Activated B cell treated with CpG ODN at 0.5 μM for 24 hours (primary cell): ENCODE measurements at regions not wholly inside any gene's neighbourhood (a gene's known extent, or its start where the extent isn't known, plus 50 kb on each side); places are given as distances from the start of the nearest gene placed in this dataset.

ENCODE experiments used
- ATAC-seq: fragments of 200-7000 bp; cut with Tn5 transposase; one replicate; pipeline ENCODE4 v1.10.0; 2021; ENCODE audit warnings: low read depth, mild to moderate bottlenecking, moderate library complexity
- CTCF ChIA-PET: fragments of 350-600 bp; sonication (Branson Sonifier 250); formaldehyde crosslinking; loops from one replicate; lab custom pipeline; 2021; ENCODE audit warnings: antibody characterized with exemption; lab: Charles Lee
- POLR2A ChIA-PET: fragments of 350-600 bp; sonication (Branson Sonifier 250); formaldehyde crosslinking; loops from one replicate; lab custom pipeline; 2021; ENCODE audit warnings: antibody characterized with exemption; lab: Charles Lee
- DNase-seq: peaks from one replicate; pipeline ENCODE4 v3.0.0; 2022
- H3K27ac Mint-ChIP-seq: one replicate; pipeline ENCODE4 v1.8.0; 2020; ENCODE audit warnings: mixed read lengths
- H3K27me3 Mint-ChIP-seq: one replicate; pipeline ENCODE4 v1.8.0; 2021; ENCODE audit warnings: mixed read lengths
- H3K36me3 Mint-ChIP-seq: one replicate; pipeline ENCODE4 v1.8.0; 2021; ENCODE audit warnings: low read depth, mixed read lengths
- H3K4me1 Mint-ChIP-seq: one replicate; pipeline ENCODE4 v1.8.0; 2021; ENCODE audit warnings: mixed read lengths
- H3K4me3 Mint-ChIP-seq: one replicate; pipeline ENCODE4 v1.8.0; 2020; ENCODE audit warnings: mild to moderate bottlenecking, mixed read lengths
- H3K9me3 Mint-ChIP-seq: one replicate; pipeline ENCODE4 v1.8.0; 2020; ENCODE audit warnings: mixed read lengths
- CTCF ChIP-seq: fragments of 200-600 bp; IDR thresholded peaks from one replicate; pipeline ENCODE4 v1.8.0; 2022; ENCODE audit warnings: antibody characterized with exemption, mild to moderate bottlenecking
- intact Hi-C: fragments of 100-400 bp; cut with micrococcal nuclease; formaldehyde crosslinking; loops from one replicate; pipeline ENCODE4 v1.15.1; 2024

DNA sequence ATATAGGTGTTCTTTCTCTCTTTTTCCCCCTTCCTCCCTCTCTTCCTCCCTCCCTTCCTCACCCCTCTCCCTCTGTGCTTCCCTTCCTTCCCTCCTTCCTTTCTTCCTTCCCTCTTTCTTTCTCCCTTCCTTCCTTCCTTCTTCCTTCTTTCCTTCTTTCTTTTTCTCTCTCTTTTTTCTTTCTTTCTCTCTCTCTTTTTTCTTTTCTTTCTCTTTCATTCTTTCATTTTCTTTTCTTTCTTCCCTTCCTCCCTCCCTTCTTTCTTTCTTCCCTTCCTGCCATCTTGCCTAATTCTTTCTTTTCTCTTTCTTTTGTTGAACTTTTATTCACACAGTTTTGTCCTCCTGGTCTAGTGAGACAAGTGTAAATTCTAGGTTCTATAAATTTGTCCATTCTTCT lies 1595.6 kb downstream of the SI start:
- Mint-ChIP-seq H3K4me3 (no peak overlapping the region), H3K9me3 (peaks cover 3% of the 10 kb centered on the region), H3K36me3 (no peaks in the 10 kb centered on the region), H3K27me3 (no peaks in the 10 kb centered on the region), H3K4me1 (no peaks in the 10 kb centered on the region), H3K27ac (no peak overlapping the region)
- no peak for TF ChIP-seq CTCF
- ATAC-seq, result no peak
- intact Hi-C loops, result no loop called here
- POLR2A ChIA-PET, result no interaction called here
- CTCF ChIA-PET, result no interaction called here
- no peak for DNase-seq

GRCh38 chr3:163481738-163482137 lies 1596.6 kb downstream of the SI start:
- TF ChIP-seq CTCF, result no peak
- no peak for DNase-seq
- H3K27ac Mint-ChIP-seq, result no peak overlapping the region
- H3K9me3 Mint-ChIP-seq, result peaks cover 3% of the 10 kb centered on the region
- ChIA-PET POLR2A (no interaction called here), CTCF (no interaction called here)
- ATAC-seq, result no peak
- no peak overlapping the region for H3K4me3 Mint-ChIP-seq
- no peaks in the 10 kb centered on the region for H3K4me1 Mint-ChIP-seq
- no peaks in the 10 kb centered on the region for H3K27me3 Mint-ChIP-seq
- intact Hi-C loops, result no loop called here
- H3K36me3 Mint-ChIP-seq, result no peaks in the 10 kb centered on the region

- no peak overlapping the region for H3K27ac Mint-ChIP-seq
- peaks cover 3% of the 10 kb centered on the region for H3K9me3 Mint-ChIP-seq
- TF ChIP-seq CTCF, result no peak
- H3K4me1 Mint-ChIP-seq, result no peaks in the 10 kb centered on the region
- CTCF ChIA-PET, result no interaction called here
- no peak overlapping the region for H3K4me3 Mint-ChIP-seq
- no peaks in the 10 kb centered on the region for H3K27me3 Mint-ChIP-seq
- POLR2A ChIA-PET, result no interaction called here
- intact Hi-C loops, result no loop called here
- DNase-seq (no peak), ATAC-seq (no peak)
- H3K36me3 Mint-ChIP-seq, result no peaks in the 10 kb centered on the region
Observed at GRCh38 chr3:163476179-163476578, 1602.1 kb downstream of the SI start.

DNA sequence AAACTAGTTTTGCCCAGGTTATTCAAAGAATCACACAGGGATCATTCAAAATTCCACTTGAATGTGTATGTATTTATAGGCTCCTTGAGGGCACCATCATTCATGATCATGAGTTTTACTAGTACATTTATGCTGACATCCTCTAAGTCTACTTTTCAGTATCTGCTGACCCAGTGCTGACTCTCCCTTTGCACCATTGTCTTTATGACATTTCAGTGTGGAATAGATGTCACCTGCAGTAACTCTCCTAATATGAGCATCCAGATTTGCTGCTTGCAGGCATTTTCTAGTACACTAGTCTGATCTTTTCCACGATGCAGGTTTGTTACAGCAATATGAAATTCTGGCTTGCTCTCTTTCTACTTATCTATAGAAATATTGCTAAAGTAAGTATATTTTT lies 1603.5 kb downstream of the SI start:
- no peak for DNase-seq
- Mint-ChIP-seq H3K27me3 (no peaks in the 10 kb centered on the region), H3K4me1 (no peaks in the 10 kb centered on the region), H3K9me3 (peaks cover 3% of the 10 kb centered on the region), H3K4me3 (no peak overlapping the region), H3K36me3 (no peaks in the 10 kb centered on the region), H3K27ac (no peak overlapping the region)
- TF ChIP-seq CTCF, result no peak
- ChIA-PET CTCF (no interaction called here), POLR2A (no interaction called here)
- intact Hi-C loops, result no loop called here
- ATAC-seq, result no peak

DNA sequence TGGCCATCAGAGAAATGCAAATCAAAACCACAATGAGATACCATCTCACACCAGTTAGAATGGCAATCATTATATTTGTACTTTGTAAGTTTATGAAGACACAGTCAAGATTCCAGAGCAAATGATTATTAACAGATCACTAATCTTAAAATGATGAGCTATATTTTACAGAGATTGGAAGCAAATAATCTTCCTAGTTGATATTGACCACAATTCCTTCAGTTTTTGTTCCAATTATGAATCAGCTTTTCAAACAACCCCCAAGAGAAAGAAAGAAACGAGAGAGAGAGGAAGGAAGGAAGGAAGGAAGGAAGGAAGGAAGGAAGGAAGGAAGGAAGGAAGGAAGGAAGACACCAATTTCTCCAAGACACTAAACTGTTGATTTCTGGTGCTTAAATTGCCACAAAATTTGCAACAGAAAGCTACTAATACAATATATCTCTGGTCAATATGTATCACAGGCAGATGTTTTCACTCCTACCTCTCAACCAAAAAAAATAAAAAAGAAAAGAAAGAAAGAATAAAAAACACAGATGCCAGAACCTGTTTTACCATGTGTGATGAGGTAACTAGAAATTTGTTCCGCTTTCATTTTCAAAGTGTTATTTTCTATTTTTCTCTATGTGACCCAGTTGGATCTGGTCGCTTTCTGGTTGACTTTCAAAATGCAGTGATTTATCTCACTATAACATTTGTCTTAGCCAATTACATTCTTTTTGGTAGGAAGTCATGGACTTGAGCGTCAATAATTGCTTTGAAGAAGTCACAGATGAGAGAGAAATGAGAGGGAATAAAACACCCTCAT lies 1609.6 kb downstream of the SI start:
- DNase-seq (no peak), ATAC-seq (no peak)
- ChIA-PET POLR2A (no interaction called here), CTCF (no interaction called here)
- intact Hi-C loops, result no loop called here
- Mint-ChIP-seq H3K4me3 (no peak overlapping the region), H3K27me3 (no peaks in the 10 kb centered on the region), H3K27ac (no peak overlapping the region), H3K4me1 (no peaks in the 10 kb centered on the region), H3K9me3 (peaks cover 8% of the 10 kb centered on the region), H3K36me3 (no peaks in the 10 kb centered on the region)
- no peak for TF ChIP-seq CTCF
